ENCODE measurements at regions not wholly inside any gene's neighbourhood (a gene's known extent, or its start where the extent isn't known, plus 50 kb on each side); places are given as distances from the start of the nearest gene placed in this dataset.

GRCh38 chr14:30214014-30214413 is 286.4 kb upstream of the PRKD1 start:
- no peak for TF ChIP-seq CTCF (conservative IDR thresholded peaks at IDR 0.05; ENCODE audit: low read length)
- no peak for TF ChIP-seq EZH2phosphoT487 (IDR thresholded peaks at IDR 0.05; ENCODE audit: borderline replicate concordance)

Data from Loucy (cell line).